ENCODE measurements at regions not wholly inside any gene's neighbourhood (a gene's known extent, or its start where the extent isn't known, plus 50 kb on each side); places are given as distances from the start of the nearest gene placed in this dataset.

GRCh38 chr4:54556587-54556986 is 101.2 kb upstream of the KIT start:
- no peaks in the 10 kb centered on the region for H3K36me3 Mint-ChIP-seq (ENCODE audit: unreplicated experiment)
- H3K27me3 Mint-ChIP-seq (ENCODE audit: unreplicated experiment), result no peaks in the 10 kb centered on the region
- peaks cover 3% of the 10 kb centered on the region for H3K4me1 Mint-ChIP-seq (ENCODE audit: low read depth, unreplicated experiment)
- no peak overlapping the region for H3K27ac Mint-ChIP-seq (ENCODE audit: unreplicated experiment)
- H3K9me3 Mint-ChIP-seq (ENCODE audit: unreplicated experiment), result peaks cover 3% of the 10 kb centered on the region
- no peak overlapping the region for H3K4me3 Mint-ChIP-seq (ENCODE audit: unreplicated experiment)
- no peak for DNase-seq
- TF ChIP-seq CTCF (IDR thresholded peaks at IDR 0.05; ENCODE audit: partially characterized antibody, unreplicated experiment), result no peak

GRCh38 chr4:54558889-54559677 is 98.7 kb upstream of the KIT start:
- Mint-ChIP-seq H3K36me3 (ENCODE audit: unreplicated experiment) (no peaks in the 10 kb centered on the region), H3K4me3 (ENCODE audit: unreplicated experiment) (no peak overlapping the region), H3K27me3 (ENCODE audit: unreplicated experiment) (no peaks in the 10 kb centered on the region), H3K4me1 (ENCODE audit: low read depth, unreplicated experiment) (peaks cover 3% of the 10 kb centered on the region), H3K9me3 (ENCODE audit: unreplicated experiment) (no peaks in the 10 kb centered on the region), H3K27ac (ENCODE audit: unreplicated experiment) (no peak overlapping the region)
- TF ChIP-seq CTCF (IDR thresholded peaks at IDR 0.05; ENCODE audit: partially characterized antibody, unreplicated experiment), result no peak
- no peak for DNase-seq

GRCh38 chr4:54560513-54560912 is 97.2 kb upstream of the KIT start:
- Mint-ChIP-seq H3K4me3 (ENCODE audit: unreplicated experiment) (no peak overlapping the region), H3K36me3 (ENCODE audit: unreplicated experiment) (no peaks in the 10 kb centered on the region), H3K9me3 (ENCODE audit: unreplicated experiment) (no peaks in the 10 kb centered on the region), H3K4me1 (ENCODE audit: low read depth, unreplicated experiment) (peaks cover 3% of the 10 kb centered on the region), H3K27ac (ENCODE audit: unreplicated experiment) (no peak overlapping the region), H3K27me3 (ENCODE audit: unreplicated experiment) (no peaks in the 10 kb centered on the region)
- TF ChIP-seq CTCF (IDR thresholded peaks at IDR 0.05; ENCODE audit: partially characterized antibody, unreplicated experiment), result no peak
- DNase-seq, result no peak

- Mint-ChIP-seq H3K4me1 (ENCODE audit: low read depth, unreplicated experiment) (peaks cover 3% of the 10 kb centered on the region), H3K36me3 (ENCODE audit: unreplicated experiment) (no peaks in the 10 kb centered on the region), H3K27ac (ENCODE audit: unreplicated experiment) (no peak overlapping the region), H3K27me3 (ENCODE audit: unreplicated experiment) (no peaks in the 10 kb centered on the region), H3K9me3 (ENCODE audit: unreplicated experiment) (no peaks in the 10 kb centered on the region), H3K4me3 (ENCODE audit: unreplicated experiment) (no peak overlapping the region)
- TF ChIP-seq CTCF (IDR thresholded peaks at IDR 0.05; ENCODE audit: partially characterized antibody, unreplicated experiment), result no peak
- no peak for DNase-seq
Measured at GRCh38 chr4:54561940-54562339, 95.8 kb upstream of the KIT start.

- no peak for DNase-seq
- Mint-ChIP-seq H3K9me3 (ENCODE audit: unreplicated experiment) (peaks cover 2% of the 10 kb centered on the region), H3K27me3 (ENCODE audit: unreplicated experiment) (no peaks in the 10 kb centered on the region), H3K27ac (ENCODE audit: unreplicated experiment) (no peak overlapping the region), H3K36me3 (ENCODE audit: unreplicated experiment) (no peaks in the 10 kb centered on the region), H3K4me3 (ENCODE audit: unreplicated experiment) (no peak overlapping the region), H3K4me1 (ENCODE audit: low read depth, unreplicated experiment) (peaks cover 2% of the 10 kb centered on the region)
- TF ChIP-seq CTCF (IDR thresholded peaks at IDR 0.05; ENCODE audit: partially characterized antibody, unreplicated experiment), result no peak
Measured at GRCh38 chr4:54566608-54567007, 91.1 kb upstream of the KIT start.
